ENCODE measurements at regions not wholly inside any gene's neighbourhood (a gene's known extent, or its start where the extent isn't known, plus 50 kb on each side); places are given as distances from the start of the nearest gene placed in this dataset.

- Histone ChIP-seq H3K27me3 (ENCODE audit: control insufficient read depth in 1 of 2, insufficient read depth in 2 of 2, low read length in 2 of 2) (peaks cover 0 to 2% of the 10 kb centered on the region in 2 donors), H3K4me1 (ENCODE audit: control insufficient read depth in 1 of 2, insufficient read depth in 2 of 2, low read length in 2 of 2) (no peaks in the 10 kb centered on the region), H3K9me3 (ENCODE audit: control insufficient read depth in 1 of 2, low read length in 2 of 2) (no peaks in the 10 kb centered on the region), H3K9ac (ENCODE audit: low read depth in 1 of 2, low read length in 2 of 2) (no peak overlapping the region), H3K27ac (ENCODE audit: low read depth, low read length) (no peak overlapping the region), H3K4me3 (ENCODE audit: low read depth in 1 of 2, low read length in 2 of 2) (no peak overlapping the region), H3K36me3 (ENCODE audit: control insufficient read depth in 1 of 2, insufficient read depth in 2 of 2, low read length in 2 of 2) (no peaks in the 10 kb centered on the region)
These were observed 201.2 kb upstream of the ZMIZ1 start for GRCh38 chr10:78867555-78867939.

- Histone ChIP-seq H3K4me1 (ENCODE audit: control insufficient read depth in 1 of 2, insufficient read depth in 2 of 2, low read length in 2 of 2) (no peaks in the 10 kb centered on the region), H3K27me3 (ENCODE audit: control insufficient read depth in 1 of 2, insufficient read depth in 2 of 2, low read length in 2 of 2) (peaks cover 0 to 2% of the 10 kb centered on the region in 2 donors), H3K4me3 (ENCODE audit: low read depth in 1 of 2, low read length in 2 of 2) (no peak overlapping the region), H3K9ac (ENCODE audit: low read depth in 1 of 2, low read length in 2 of 2) (no peak overlapping the region), H3K27ac (ENCODE audit: low read depth, low read length) (no peak overlapping the region), H3K9me3 (ENCODE audit: control insufficient read depth in 1 of 2, low read length in 2 of 2) (no peaks in the 10 kb centered on the region), H3K36me3 (ENCODE audit: control insufficient read depth in 1 of 2, insufficient read depth in 2 of 2, low read length in 2 of 2) (no peaks in the 10 kb centered on the region)
These were observed 200.7 kb upstream of the ZMIZ1 start for GRCh38 chr10:78868048-78868447.

GRCh38 chr10:78868456-78868855 lies 200.3 kb upstream of the ZMIZ1 start:
- H3K27ac ChIP-seq (ENCODE audit: low read depth, low read length) = no peak overlapping the region

GRCh38 chr10:78868861-78869260 lies 199.9 kb upstream of the ZMIZ1 start:
- Histone ChIP-seq H3K27ac (ENCODE audit: low read depth, low read length) (no peak overlapping the region), H3K36me3 (ENCODE audit: control insufficient read depth in 1 of 2, insufficient read depth in 2 of 2, low read length in 2 of 2) (no peaks in the 10 kb centered on the region), H3K4me1 (ENCODE audit: control insufficient read depth in 1 of 2, insufficient read depth in 2 of 2, low read length in 2 of 2) (no peaks in the 10 kb centered on the region), H3K9me3 (ENCODE audit: control insufficient read depth in 1 of 2, low read length in 2 of 2) (no peaks in the 10 kb centered on the region), H3K9ac (ENCODE audit: low read depth in 1 of 2, low read length in 2 of 2) (no peak overlapping the region), H3K4me3 (ENCODE audit: low read depth in 1 of 2, low read length in 2 of 2) (no peak overlapping the region), H3K27me3 (ENCODE audit: control insufficient read depth in 1 of 2, insufficient read depth in 2 of 2, low read length in 2 of 2) (peaks cover 0 to 2% of the 10 kb centered on the region in 2 donors)

More at GRCh38 chr10:78868456-78868855, 200.3 kb upstream of the ZMIZ1 start:
- no peak overlapping the region for H3K9ac ChIP-seq (ENCODE audit: low read depth in 1 of 2, low read length in 2 of 2)
- no peaks in the 10 kb centered on the region for H3K36me3 ChIP-seq (ENCODE audit: control insufficient read depth in 1 of 2, insufficient read depth in 2 of 2, low read length in 2 of 2)
- H3K4me1 ChIP-seq (ENCODE audit: control insufficient read depth in 1 of 2, insufficient read depth in 2 of 2, low read length in 2 of 2) = no peaks in the 10 kb centered on the region
- H3K4me3 ChIP-seq (ENCODE audit: low read depth in 1 of 2, low read length in 2 of 2) = no peak overlapping the region
- peaks cover 0 to 2% of the 10 kb centered on the region in 2 donors for H3K27me3 ChIP-seq (ENCODE audit: control insufficient read depth in 1 of 2, insufficient read depth in 2 of 2, low read length in 2 of 2)
- no peaks in the 10 kb centered on the region for H3K9me3 ChIP-seq (ENCODE audit: control insufficient read depth in 1 of 2, low read length in 2 of 2)

GRCh38 chr10:78869508-78870454 lies 199.0 kb upstream of the ZMIZ1 start:
- Histone ChIP-seq H3K9ac (ENCODE audit: low read depth in 1 of 2, low read length in 2 of 2) (no peak overlapping the region), H3K4me3 (ENCODE audit: low read depth in 1 of 2, low read length in 2 of 2) (no peak overlapping the region), H3K27ac (ENCODE audit: low read depth, low read length) (no peak overlapping the region), H3K36me3 (ENCODE audit: control insufficient read depth in 1 of 2, insufficient read depth in 2 of 2, low read length in 2 of 2) (no peaks in the 10 kb centered on the region), H3K27me3 (ENCODE audit: control insufficient read depth in 1 of 2, insufficient read depth in 2 of 2, low read length in 2 of 2) (peaks cover 0 to 2% of the 10 kb centered on the region in 2 donors), H3K9me3 (ENCODE audit: control insufficient read depth in 1 of 2, low read length in 2 of 2) (no peaks in the 10 kb centered on the region), H3K4me1 (ENCODE audit: control insufficient read depth in 1 of 2, insufficient read depth in 2 of 2, low read length in 2 of 2) (no peaks in the 10 kb centered on the region)

- Histone ChIP-seq H3K4me3 (ENCODE audit: low read depth in 1 of 2, low read length in 2 of 2) (no peak overlapping the region), H3K36me3 (ENCODE audit: control insufficient read depth in 1 of 2, insufficient read depth in 2 of 2, low read length in 2 of 2) (no peaks in the 10 kb centered on the region), H3K27me3 (ENCODE audit: control insufficient read depth in 1 of 2, insufficient read depth in 2 of 2, low read length in 2 of 2) (peaks cover 0 to 2% of the 10 kb centered on the region in 2 donors), H3K4me1 (ENCODE audit: control insufficient read depth in 1 of 2, insufficient read depth in 2 of 2, low read length in 2 of 2) (no peaks in the 10 kb centered on the region), H3K9me3 (ENCODE audit: control insufficient read depth in 1 of 2, low read length in 2 of 2) (no peaks in the 10 kb centered on the region), H3K9ac (ENCODE audit: low read depth in 1 of 2, low read length in 2 of 2) (no peak overlapping the region), H3K27ac (ENCODE audit: low read depth, low read length) (no peak overlapping the region)
These were observed 198.3 kb upstream of the ZMIZ1 start for GRCh38 chr10:78870458-78870857.

- no peak overlapping the region for H3K4me3 ChIP-seq (ENCODE audit: low read depth in 1 of 2, low read length in 2 of 2)
- no peaks in the 10 kb centered on the region for H3K36me3 ChIP-seq (ENCODE audit: control insufficient read depth in 1 of 2, insufficient read depth in 2 of 2, low read length in 2 of 2)
- no peak overlapping the region for H3K27ac ChIP-seq (ENCODE audit: low read depth, low read length)
- no peak overlapping the region for H3K9ac ChIP-seq (ENCODE audit: low read depth in 1 of 2, low read length in 2 of 2)
- H3K4me1 ChIP-seq (ENCODE audit: control insufficient read depth in 1 of 2, insufficient read depth in 2 of 2, low read length in 2 of 2) = peaks cover 0 to 3% of the 10 kb centered on the region in 2 donors
- H3K9me3 ChIP-seq (ENCODE audit: control insufficient read depth in 1 of 2, low read length in 2 of 2) = no peaks in the 10 kb centered on the region
- peaks cover 0 to 7% of the 10 kb centered on the region in 2 donors for H3K27me3 ChIP-seq (ENCODE audit: control insufficient read depth in 1 of 2, insufficient read depth in 2 of 2, low read length in 2 of 2)
These were observed 197.0 kb upstream of the ZMIZ1 start for GRCh38 chr10:78871796-78872195.

- no peak overlapping the region for H3K4me3 ChIP-seq (ENCODE audit: low read depth in 1 of 2, low read length in 2 of 2)
- no peak overlapping the region for H3K9ac ChIP-seq (ENCODE audit: low read depth in 1 of 2, low read length in 2 of 2)
- H3K36me3 ChIP-seq (ENCODE audit: control insufficient read depth in 1 of 2, insufficient read depth in 2 of 2, low read length in 2 of 2) = no peaks in the 10 kb centered on the region
- H3K27me3 ChIP-seq (ENCODE audit: control insufficient read depth in 1 of 2, insufficient read depth in 2 of 2, low read length in 2 of 2) = peaks cover 0 to 7% of the 10 kb centered on the region in 2 donors
- H3K9me3 ChIP-seq (ENCODE audit: control insufficient read depth in 1 of 2, low read length in 2 of 2) = no peaks in the 10 kb centered on the region
- peaks cover 0 to 4% of the 10 kb centered on the region in 2 donors for H3K4me1 ChIP-seq (ENCODE audit: control insufficient read depth in 1 of 2, insufficient read depth in 2 of 2, low read length in 2 of 2)
- H3K27ac ChIP-seq (ENCODE audit: low read depth, low read length) = no peak overlapping the region
These were observed 195.4 kb upstream of the ZMIZ1 start for GRCh38 chr10:78873413-78873812.

- peaks cover 0 to 4% of the 10 kb centered on the region in 2 donors for H3K4me1 ChIP-seq (ENCODE audit: control insufficient read depth in 1 of 2, insufficient read depth in 2 of 2, low read length in 2 of 2)
- H3K9ac ChIP-seq (ENCODE audit: low read depth in 1 of 2, low read length in 2 of 2) = no peak overlapping the region
- no peaks in the 10 kb centered on the region for H3K36me3 ChIP-seq (ENCODE audit: control insufficient read depth in 1 of 2, insufficient read depth in 2 of 2, low read length in 2 of 2)
- H3K27ac ChIP-seq (ENCODE audit: low read depth, low read length) = no peak overlapping the region
- H3K27me3 ChIP-seq (ENCODE audit: control insufficient read depth in 1 of 2, insufficient read depth in 2 of 2, low read length in 2 of 2) = peaks cover 0 to 4% of the 10 kb centered on the region in 2 donors
- H3K4me3 ChIP-seq (ENCODE audit: low read depth in 1 of 2, low read length in 2 of 2) = no peak overlapping the region
- H3K9me3 ChIP-seq (ENCODE audit: control insufficient read depth in 1 of 2, low read length in 2 of 2) = peaks cover 0 to 3% of the 10 kb centered on the region in 2 donors
These were observed 193.4 kb upstream of the ZMIZ1 start for GRCh38 chr10:78875331-78875877.

GRCh38 chr10:78875932-78876331 lies 192.8 kb upstream of the ZMIZ1 start:
- Histone ChIP-seq H3K36me3 (ENCODE audit: control insufficient read depth in 1 of 2, insufficient read depth in 2 of 2, low read length in 2 of 2) (no peaks in the 10 kb centered on the region), H3K4me3 (ENCODE audit: low read depth in 1 of 2, low read length in 2 of 2) (no peak overlapping the region), H3K4me1 (ENCODE audit: control insufficient read depth in 1 of 2, insufficient read depth in 2 of 2, low read length in 2 of 2) (peaks cover 0 to 4% of the 10 kb centered on the region in 2 donors), H3K27ac (ENCODE audit: low read depth, low read length) (no peak overlapping the region), H3K27me3 (ENCODE audit: control insufficient read depth in 1 of 2, insufficient read depth in 2 of 2, low read length in 2 of 2) (peaks cover 0 to 4% of the 10 kb centered on the region in 2 donors), H3K9ac (ENCODE audit: low read depth in 1 of 2, low read length in 2 of 2) (no peak overlapping the region), H3K9me3 (ENCODE audit: control insufficient read depth in 1 of 2, low read length in 2 of 2) (peaks cover 0 to 3% of the 10 kb centered on the region in 2 donors)
